ENCODE measurements at regions not wholly inside any gene's neighbourhood (a gene's known extent, or its start where the extent isn't known, plus 50 kb on each side); places are given as distances from the start of the nearest gene placed in this dataset.

DNA sequence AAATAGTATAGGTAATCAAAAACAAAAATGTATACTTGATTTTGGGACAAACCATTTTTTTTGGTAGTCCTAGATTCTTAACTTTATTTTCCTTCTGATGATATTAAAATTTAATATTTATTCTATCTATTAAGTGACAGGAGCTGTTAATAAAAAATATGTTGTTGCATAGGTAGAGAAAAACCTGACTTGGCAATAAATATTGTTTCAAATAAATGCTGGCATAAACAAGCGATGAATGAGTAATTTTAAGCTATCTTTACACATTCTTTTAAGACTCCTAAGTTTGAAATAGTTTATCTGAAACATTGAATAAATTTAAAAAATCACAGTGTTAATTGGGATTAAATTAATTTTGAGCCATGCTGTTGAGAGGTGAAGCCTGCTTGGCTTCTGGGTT lies 114.6 kb downstream of the GC start:
- Histone ChIP-seq H3K27ac (no peak overlapping the region), H3K4me3 (no peak overlapping the region)
- TF ChIP-seq, protein P1, sequence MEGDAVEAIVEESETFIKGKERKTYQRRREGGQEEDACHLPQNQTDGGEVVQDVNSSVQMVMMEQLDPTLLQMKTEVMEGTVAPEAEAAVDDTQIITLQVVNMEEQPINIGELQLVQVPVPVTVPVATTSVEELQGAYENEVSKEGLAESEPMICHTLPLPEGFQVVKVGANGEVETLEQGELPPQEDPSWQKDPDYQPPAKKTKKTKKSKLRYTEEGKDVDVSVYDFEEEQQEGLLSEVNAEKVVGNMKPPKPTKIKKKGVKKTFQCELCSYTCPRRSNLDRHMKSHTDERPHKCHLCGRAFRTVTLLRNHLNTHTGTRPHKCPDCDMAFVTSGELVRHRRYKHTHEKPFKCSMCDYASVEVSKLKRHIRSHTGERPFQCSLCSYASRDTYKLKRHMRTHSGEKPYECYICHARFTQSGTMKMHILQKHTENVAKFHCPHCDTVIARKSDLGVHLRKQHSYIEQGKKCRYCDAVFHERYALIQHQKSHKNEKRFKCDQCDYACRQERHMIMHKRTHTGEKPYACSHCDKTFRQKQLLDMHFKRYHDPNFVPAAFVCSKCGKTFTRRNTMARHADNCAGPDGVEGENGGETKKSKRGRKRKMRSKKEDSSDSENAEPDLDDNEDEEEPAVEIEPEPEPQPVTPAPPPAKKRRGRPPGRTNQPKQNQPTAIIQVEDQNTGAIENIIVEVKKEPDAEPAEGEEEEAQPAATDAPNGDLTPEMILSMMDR (IDR thresholded peaks at IDR 0.05), result no peak
- no peak for DNase-seq (ENCODE audit: low spot score)

DNA sequence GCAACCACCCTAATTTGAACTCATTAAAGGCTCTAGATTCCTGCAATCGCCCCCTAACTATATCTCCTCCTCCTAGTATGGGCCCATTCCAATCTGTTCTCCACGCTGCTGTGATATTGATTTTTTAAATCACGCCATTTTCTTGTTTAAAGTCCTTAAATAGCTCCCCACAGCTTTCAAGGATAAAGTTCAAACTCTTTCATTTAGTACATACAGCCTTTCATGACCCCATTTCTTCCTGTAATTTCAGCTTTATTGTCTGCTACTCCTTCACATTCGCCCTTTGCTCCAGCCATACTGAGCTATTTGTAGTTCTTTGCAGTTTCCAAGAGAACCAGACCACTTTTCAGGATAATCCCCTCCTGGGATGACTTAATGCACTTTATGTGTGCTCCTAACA lies 118.5 kb downstream of the GC start:
- no peak for DNase-seq (ENCODE audit: low spot score)
- H3K4me3 ChIP-seq, result no peak overlapping the region

DNA sequence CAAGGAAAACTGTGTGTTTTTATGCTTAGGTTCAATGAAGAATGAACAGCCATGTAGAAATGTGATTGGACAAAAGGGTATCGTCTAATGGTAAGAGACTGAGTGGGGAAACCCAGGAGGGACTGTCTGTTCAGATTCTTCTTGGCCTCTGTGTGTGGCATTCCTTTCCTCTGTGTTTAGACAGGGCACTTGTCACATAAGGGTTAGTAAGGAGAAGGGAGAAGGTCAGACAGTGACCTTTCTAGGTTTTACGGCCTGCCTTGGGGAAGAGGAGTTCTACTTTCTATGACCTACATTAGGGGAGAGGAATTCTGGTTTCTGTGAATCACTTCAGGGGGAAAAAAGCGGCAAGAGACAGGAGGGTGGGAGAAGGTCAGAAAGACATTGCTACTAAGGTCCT lies 119.5 kb downstream of the GC start:
- no peak for DNase-seq (ENCODE audit: low spot score)
- no peak overlapping the region for H3K27ac ChIP-seq
- TF ChIP-seq, protein P1 (IDR thresholded peaks at IDR 0.05), result no peak
- H3K4me3 ChIP-seq, result no peak overlapping the region

More for the DNA sequence above, 118.5 kb downstream of the GC start:
- TF ChIP-seq, protein P1 (IDR thresholded peaks at IDR 0.05), result no peak
- H3K27ac ChIP-seq, result no peak overlapping the region

DNA sequence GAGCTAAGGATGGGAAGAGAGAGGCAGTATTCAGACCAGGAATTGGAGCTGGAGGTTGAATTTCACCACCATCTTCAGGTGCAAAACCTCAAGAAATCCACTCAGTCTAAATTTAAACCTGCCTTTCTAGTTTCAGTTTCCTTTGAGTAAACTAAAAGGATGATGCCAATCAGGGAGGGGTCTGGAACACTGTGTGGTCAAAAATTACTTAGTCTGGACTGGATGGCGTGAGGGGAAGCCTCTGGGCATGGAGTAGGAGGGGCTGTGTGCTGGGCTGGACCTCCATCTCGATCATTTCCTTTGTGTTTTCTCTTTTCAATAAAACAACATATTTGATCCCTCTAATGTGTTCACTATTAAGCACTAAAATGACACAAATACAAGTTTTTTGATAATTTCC lies 120.1 kb downstream of the GC start:
- Histone ChIP-seq H3K27ac (no peak overlapping the region), H3K4me3 (no peak overlapping the region)
- DNase-seq (ENCODE audit: low spot score), result no peak
- TF ChIP-seq, protein P1 (IDR thresholded peaks at IDR 0.05), result no peak

DNA sequence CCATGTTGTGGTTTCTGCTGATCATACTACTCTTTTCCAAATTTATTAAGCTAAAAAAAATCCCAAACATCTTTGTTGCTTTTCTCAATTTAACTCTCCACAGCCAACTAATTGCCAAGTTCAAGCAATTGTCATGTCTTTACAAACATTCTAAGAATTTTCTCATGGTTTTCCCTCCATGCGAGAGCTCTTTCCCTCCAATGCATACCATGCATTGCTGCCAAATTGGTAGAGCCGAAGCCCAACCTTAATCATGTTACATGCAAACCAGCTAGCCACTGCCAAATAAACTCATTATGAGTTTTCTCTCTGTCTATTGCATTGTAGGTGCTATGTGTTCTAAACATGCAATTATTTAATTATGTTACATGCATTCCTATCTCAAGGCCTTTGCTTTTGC lies 123.9 kb downstream of the GC start:
- H3K27ac ChIP-seq, result no peak overlapping the region
- TF ChIP-seq, protein P1 (IDR thresholded peaks at IDR 0.05), result no peak
- no peak for DNase-seq (ENCODE audit: low spot score)
- H3K4me3 ChIP-seq, result no peak overlapping the region

DNA sequence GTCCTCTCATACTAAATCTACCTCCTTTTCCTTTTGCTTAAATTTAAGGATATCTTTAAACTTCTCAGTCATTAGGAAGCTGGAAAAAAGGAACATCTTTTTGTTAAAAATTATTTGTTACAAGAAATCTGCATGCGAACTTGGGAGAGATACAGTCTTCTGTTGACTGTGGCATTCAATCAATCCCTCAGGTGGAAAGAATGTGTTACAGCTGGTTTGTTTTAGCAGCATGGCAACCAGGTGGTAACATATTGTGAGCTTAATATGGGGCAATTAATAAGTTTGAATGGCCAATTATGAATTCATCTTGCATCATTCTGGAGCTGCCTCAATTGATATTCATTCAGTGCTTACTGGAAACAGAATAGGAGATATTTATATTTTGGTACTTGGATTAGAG lies 135.0 kb downstream of the GC start:
- no peak overlapping the region for H3K27ac ChIP-seq
- TF ChIP-seq, protein P1 (IDR thresholded peaks at IDR 0.05), result no peak
- no peak overlapping the region for H3K4me3 ChIP-seq
- DNase-seq (ENCODE audit: low spot score), result no peak

DNA sequence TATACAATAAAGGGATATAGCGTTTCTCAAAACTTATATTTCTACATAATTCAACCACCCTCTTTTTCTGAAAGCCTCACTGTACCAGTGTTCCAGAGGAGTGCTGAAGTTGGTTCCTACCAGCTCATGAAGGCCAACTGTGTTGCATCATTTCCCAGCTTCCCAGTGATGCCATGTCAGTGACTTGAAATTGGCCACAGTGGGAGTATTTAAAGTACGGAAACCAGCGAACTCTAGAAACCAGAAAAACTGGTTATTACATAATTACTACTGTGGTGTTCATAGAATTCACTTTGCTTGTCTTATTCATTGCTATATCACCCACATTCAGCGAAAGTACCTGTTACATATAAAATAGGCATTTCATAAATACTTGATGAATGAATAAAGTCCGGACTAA lies 135.4 kb downstream of the GC start:
- Histone ChIP-seq H3K27ac (no peak overlapping the region), H3K4me3 (no peak overlapping the region)
- TF ChIP-seq, protein P1 (IDR thresholded peaks at IDR 0.05), result no peak
- DNase-seq (ENCODE audit: low spot score), result no peak

Data from coronary artery (tissue), 2 donors.